ENCODE measurements at regions not wholly inside any gene's neighbourhood (a gene's known extent, or its start where the extent isn't known, plus 50 kb on each side); places are given as distances from the start of the nearest gene placed in this dataset.
"Not testable (repeated sequence)": the region's sequence is repeated elsewhere in the genome, so short reads cannot be mapped to it uniquely, and the experiment has no call there.

DNA sequence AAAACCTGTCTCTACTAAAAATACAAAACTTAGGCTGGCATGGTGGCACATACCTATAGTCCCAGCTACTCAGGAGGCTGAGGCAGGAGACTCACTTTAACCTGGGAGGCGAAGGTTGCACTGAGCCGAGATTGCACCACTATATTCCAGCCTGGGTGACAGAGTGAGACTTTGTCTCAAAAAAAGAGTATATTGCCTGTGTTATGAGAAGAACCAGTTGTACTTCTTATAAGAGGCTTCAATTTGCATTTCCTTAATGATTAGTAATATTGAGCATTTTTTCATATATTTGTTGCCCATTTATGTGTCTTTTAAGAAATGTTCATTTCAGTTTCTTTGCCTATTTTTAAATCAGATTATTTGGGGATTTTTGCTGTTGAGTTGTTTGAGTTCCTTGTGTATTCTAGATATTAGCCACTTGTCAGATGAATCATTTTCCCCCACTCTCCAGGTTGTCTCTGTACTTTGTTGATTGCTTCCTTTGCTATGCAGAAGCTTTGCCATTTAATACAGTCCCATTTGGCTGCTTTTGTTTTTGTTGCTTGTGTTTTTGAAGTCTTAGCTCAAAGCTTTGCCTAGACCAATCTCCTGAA lies 75.8 kb upstream of the LRPPRC start:
- TF ChIP-seq, protein P1, sequence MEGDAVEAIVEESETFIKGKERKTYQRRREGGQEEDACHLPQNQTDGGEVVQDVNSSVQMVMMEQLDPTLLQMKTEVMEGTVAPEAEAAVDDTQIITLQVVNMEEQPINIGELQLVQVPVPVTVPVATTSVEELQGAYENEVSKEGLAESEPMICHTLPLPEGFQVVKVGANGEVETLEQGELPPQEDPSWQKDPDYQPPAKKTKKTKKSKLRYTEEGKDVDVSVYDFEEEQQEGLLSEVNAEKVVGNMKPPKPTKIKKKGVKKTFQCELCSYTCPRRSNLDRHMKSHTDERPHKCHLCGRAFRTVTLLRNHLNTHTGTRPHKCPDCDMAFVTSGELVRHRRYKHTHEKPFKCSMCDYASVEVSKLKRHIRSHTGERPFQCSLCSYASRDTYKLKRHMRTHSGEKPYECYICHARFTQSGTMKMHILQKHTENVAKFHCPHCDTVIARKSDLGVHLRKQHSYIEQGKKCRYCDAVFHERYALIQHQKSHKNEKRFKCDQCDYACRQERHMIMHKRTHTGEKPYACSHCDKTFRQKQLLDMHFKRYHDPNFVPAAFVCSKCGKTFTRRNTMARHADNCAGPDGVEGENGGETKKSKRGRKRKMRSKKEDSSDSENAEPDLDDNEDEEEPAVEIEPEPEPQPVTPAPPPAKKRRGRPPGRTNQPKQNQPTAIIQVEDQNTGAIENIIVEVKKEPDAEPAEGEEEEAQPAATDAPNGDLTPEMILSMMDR (IDR thresholded peaks at IDR 0.05; ENCODE audit: extremely low read depth, insufficient read depth, missing control alignments): no peak
- DNase-seq (ENCODE audit: low spot score): no peak
- in situ Hi-C loops (cut with MboI; ENCODE audit: low pct_unique_long_range_greater_than_20kb, low sequenced_read_pairs, unreplicated experiment): no loop called here

DNA sequence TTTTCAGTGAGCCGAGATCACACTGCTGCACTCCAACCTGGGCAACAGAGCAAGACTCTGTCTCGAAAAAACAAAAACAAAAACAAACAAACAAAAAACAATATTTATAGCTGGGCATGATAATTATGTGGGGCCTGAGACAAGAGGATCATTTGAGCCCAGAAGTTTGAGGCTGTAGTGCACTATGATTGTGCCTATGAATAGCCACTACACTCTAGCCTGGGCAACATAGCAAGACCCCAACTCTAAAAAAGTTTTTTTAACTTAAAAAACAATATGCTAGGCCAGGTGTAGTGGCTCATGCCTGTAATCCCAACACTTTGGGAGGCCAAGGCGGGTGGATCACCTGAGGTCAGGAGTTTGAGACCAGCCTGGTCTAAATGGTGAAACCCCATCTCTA lies 77.9 kb upstream of the LRPPRC start:
- in situ Hi-C loops (cut with MboI; ENCODE audit: low pct_unique_long_range_greater_than_20kb, low sequenced_read_pairs, unreplicated experiment); DNase-seq (ENCODE audit: low spot score): not testable (repeated sequence)

DNA sequence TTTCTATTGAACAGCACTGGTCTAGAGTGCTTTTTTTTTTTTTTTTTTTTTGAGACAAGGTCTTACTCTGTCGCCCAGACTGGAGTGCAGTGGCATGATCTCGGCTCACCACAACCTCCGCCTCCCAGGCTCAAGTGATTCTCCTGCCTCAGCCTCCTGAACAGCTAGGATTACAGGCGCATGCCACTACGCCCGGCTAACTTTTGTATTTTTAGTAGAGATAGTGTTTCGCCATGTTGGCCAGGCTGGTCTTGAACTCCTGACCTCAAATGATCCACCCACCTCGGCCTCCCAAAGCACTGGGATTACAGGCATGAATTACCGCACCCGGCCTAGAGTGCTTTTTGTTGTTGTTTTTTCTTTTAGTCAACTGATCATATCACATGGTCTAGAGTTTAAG lies 79.0 kb upstream of the LRPPRC start:
- not testable (repeated sequence) for DNase-seq (ENCODE audit: low spot score)

DNA sequence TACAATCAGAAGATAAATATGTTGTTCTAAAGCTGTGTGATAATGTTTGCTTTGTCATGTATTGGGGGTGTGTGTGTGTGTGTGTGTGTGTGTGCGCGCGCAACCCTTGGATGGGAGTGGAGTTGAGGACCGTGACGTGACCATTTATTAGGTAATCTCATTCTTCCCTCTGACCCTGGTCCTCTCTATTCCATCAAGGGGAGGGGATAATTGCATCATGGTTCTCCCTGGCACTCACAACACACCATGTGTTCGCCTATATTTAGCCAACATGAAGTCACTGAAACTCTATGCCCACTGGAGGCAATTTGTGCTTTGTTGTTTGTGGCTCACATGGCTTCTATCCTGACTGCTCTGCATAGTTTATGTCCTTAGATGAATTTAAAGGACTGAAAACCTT lies 79.8 kb upstream of the LRPPRC start:
- no peak for DNase-seq (ENCODE audit: low spot score)
- TF ChIP-seq, protein P1 (IDR thresholded peaks at IDR 0.05; ENCODE audit: extremely low read depth, insufficient read depth, missing control alignments): no peak
- in situ Hi-C loops (cut with MboI; ENCODE audit: low pct_unique_long_range_greater_than_20kb, low sequenced_read_pairs, unreplicated experiment): loop anchor here (25.0 kb wide), 1 partner anchor 862 kb away; the partner anchor contains the start of gene SIX3

More for the DNA sequence above, 79.0 kb upstream of the LRPPRC start:
- in situ Hi-C loops (cut with MboI; ENCODE audit: low pct_unique_long_range_greater_than_20kb, low sequenced_read_pairs, unreplicated experiment): loop anchor here (25.0 kb wide), 1 partner anchor 863 kb away; the partner anchor contains the start of gene SIX3

DNA sequence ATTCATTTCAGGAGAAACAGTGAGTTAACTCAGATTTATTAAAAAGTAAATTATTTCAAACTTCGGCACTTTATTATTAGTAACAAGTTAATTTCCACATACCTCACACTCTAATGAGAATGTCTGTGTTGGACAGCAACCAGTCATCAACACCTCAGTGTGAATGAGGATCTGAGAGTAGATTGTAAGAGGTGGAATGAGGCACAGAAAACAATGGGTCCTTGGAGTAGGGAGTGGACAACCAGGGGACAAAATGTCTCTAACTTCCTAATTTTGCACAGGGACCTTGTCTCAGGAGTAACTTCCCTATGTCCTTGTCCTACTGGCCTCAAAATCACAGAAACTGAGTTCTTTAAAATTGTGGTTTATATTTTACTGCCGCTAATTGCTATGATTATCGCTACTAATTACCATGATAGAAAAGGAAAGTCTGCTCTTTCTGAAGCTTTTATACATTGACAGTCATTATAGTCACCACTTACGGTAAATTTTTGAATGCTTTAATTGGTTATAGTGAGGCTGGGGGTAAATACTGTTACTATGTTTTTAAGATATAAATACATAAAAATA lies 82.2 kb upstream of the LRPPRC start:
- TF ChIP-seq, protein P1 (IDR thresholded peaks at IDR 0.05; ENCODE audit: extremely low read depth, insufficient read depth, missing control alignments): no peak
- in situ Hi-C loops (cut with MboI; ENCODE audit: low pct_unique_long_range_greater_than_20kb, low sequenced_read_pairs, unreplicated experiment): loop anchor here (25.0 kb wide), 1 partner anchor 859 kb away; the partner anchor contains the start of gene SIX3
- no peak for DNase-seq (ENCODE audit: low spot score)

DNA sequence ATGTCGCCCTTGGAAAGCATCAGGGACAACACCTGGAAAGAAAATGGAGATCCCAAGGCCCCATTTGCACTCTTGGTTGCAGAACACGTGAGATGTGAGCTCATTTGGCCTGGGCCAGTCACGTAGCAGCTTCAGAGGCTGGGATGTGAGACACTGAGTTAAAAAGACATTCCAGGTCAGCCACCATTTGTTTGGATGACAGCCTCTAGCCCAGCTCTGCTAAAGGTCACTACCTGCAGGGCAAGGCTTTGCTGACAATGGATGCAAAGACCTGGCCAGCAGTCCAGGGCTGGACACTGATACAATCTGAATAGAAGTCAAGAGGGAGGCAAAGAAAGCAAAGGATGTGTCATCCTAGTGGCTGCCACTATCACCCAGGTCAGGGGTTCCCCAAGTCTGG lies 83.9 kb upstream of the LRPPRC start:
- no peak for DNase-seq (ENCODE audit: low spot score)
- TF ChIP-seq, protein P1 (IDR thresholded peaks at IDR 0.05; ENCODE audit: extremely low read depth, insufficient read depth, missing control alignments): no peak
- in situ Hi-C loops (cut with MboI; ENCODE audit: low pct_unique_long_range_greater_than_20kb, low sequenced_read_pairs, unreplicated experiment): loop anchor here (25.0 kb wide), 1 partner anchor 858 kb away; the partner anchor contains the start of gene SIX3

DNA sequence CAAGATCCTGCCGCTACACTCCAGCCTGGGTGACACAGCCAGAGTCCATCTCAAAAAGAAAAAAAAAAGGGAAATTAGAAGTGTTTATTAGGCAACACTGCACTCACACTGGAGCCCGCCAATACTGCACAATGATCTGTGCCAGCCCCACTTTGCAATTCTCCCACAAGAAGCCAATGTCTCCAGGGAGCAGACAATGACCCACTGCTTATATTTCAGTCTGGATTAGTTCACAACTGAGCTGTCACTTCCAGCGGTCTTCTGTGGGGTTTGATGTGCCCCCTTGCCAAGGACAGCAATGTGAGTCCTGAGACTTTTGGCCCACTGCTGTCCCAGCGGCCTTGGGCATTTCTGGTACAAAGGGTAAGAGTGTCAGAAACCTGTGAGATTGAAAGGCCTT lies 85.6 kb upstream of the PPM1B start:
- in situ Hi-C loops (cut with MboI; ENCODE audit: low pct_unique_long_range_greater_than_20kb, low sequenced_read_pairs, unreplicated experiment): loop anchor here (25.0 kb wide), 1 partner anchor 854 kb away; the partner anchor contains the start of gene SIX3
- TF ChIP-seq, protein P1 (IDR thresholded peaks at IDR 0.05; ENCODE audit: extremely low read depth, insufficient read depth, missing control alignments): no peak
- DNase-seq (ENCODE audit: low spot score): no peak

All from GM13977 (cell line).